Fibroblast of mammary gland (primary cell): ENCODE measurements at regions not wholly inside any gene's neighbourhood (a gene's known extent, or its start where the extent isn't known, plus 50 kb on each side); places are given as distances from the start of the nearest gene placed in this dataset.

Experiments
- DNase-seq: peaks from one replicate; pipeline ENCODE4 v3.0.0-alpha.2; 2010; ENCODE audit warnings: low read depth
- H3K4me3 ChIP-seq: 2 replicates; pipeline ENCODE4 v1.5.1; 2011; ENCODE audit warnings: low read depth, mild to moderate bottlenecking, low read length, moderate library complexity; ENCODE audit not compliant: control insufficient read depth
- TF ChIP-seq, protein P1 (sequence below): conservative IDR thresholded peaks from 2 replicates; pipeline ENCODE4 v1.5.1; 2011; ENCODE audit warnings: low read depth, low read length, inconsistent platforms; ENCODE audit not compliant: control insufficient read depth, insufficient read depth

DNA sequence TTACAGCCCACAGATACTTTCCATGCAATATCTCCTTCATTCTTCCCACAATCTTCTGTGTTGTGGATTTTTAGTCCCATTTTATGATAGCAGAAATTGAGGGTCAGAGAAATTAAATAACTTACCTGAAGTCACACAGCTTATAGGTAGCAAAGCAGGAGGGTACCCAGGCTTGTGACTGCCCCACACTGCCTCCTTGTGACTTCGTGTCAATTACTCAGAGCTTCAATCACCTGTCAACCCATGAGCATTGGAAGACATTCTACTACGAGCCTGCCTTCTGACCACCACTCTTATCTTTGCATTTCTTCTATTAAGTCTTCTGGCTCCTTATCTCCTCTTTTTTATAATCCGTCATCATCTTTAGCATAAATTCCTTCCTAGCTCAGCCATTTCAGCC, 71.6 kb upstream of the NRSN1 start:
- no peak overlapping the region for H3K4me3 ChIP-seq
- TF ChIP-seq, protein P1, sequence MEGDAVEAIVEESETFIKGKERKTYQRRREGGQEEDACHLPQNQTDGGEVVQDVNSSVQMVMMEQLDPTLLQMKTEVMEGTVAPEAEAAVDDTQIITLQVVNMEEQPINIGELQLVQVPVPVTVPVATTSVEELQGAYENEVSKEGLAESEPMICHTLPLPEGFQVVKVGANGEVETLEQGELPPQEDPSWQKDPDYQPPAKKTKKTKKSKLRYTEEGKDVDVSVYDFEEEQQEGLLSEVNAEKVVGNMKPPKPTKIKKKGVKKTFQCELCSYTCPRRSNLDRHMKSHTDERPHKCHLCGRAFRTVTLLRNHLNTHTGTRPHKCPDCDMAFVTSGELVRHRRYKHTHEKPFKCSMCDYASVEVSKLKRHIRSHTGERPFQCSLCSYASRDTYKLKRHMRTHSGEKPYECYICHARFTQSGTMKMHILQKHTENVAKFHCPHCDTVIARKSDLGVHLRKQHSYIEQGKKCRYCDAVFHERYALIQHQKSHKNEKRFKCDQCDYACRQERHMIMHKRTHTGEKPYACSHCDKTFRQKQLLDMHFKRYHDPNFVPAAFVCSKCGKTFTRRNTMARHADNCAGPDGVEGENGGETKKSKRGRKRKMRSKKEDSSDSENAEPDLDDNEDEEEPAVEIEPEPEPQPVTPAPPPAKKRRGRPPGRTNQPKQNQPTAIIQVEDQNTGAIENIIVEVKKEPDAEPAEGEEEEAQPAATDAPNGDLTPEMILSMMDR, result no peak
- no peak for DNase-seq

DNA sequence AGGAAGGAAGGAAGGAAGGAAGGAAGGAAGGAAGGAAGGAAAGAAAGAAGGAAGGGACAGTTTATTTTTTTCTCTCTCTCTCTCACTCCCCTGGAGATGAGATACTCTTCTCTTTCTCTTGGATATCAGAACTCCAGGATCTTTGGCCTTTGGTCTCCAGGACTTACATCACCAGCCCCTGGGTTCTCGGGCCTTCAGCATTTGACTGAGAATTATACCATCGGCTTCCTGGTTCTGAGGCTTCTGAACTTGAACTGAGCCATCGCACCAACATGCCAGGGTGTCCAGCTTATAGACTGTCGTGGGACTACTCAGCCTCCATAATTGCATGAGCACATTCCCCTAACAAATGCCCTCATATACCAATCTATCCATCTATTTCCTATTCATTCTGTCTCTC, 69.4 kb upstream of the NRSN1 start:
- no peak for DNase-seq

DNA sequence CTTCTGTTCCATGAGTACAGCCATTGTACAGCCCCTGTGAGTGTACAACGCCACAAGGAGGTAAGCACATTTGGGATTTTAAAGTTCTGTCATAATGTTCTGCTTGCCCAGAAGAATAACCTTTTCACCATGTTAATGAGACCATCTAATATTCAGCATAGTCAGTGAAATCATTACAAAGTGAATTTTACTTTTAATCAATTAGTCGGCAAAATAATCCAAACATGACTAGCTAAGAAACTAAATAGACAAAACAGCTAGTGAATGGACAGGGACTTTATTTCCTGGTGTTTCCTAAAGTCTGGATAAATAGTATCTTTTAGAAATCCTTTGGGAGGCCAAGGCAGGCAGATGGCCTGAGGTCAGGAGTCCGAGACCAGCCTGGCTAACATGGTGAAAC, 69.0 kb upstream of the NRSN1 start:
- TF ChIP-seq, protein P1, result no peak
- H3K4me3 ChIP-seq, result no peak overlapping the region
- DNase-seq, result no peak

More for the DNA sequence above, 69.4 kb upstream of the NRSN1 start:
- TF ChIP-seq, protein P1, result no peak
- no peak overlapping the region for H3K4me3 ChIP-seq

DNA sequence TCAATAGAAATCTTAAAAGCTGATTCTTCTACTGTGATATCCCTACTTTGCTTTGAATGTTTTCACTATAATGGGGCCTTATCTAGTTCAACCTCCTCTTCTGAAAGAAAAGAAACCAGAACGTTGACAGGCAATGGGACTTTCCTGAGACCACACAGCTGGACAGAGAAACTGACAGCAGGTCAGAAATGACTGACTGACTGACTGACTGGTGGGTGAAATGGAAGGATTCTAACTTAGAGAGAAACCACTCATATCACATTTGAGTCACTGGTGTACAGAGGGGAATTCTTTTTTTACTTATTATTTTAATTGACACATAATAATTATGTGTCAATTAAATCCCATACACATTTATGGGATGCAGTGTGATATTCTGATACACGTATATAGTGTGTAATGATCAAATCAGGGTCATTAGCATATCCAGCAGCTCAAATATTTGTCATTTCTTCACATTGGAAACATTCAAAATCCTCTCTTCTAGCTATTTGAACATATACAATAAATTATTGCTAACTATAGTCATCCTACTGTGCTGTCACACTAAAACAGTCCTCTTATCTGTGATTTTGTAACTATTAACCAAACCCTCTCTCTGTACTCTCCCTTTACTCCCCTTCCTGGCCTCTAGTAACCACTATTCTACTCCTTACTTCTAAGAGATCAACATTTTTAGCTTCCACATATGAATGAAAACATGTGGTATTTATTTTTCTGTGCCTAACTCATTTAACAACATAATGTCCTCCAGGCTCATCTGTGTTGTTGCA, 64.8 kb upstream of the NRSN1 start:
- TF ChIP-seq, protein P1, result no peak
- DNase-seq, result no peak
- H3K4me3 ChIP-seq, result no peak overlapping the region

DNA sequence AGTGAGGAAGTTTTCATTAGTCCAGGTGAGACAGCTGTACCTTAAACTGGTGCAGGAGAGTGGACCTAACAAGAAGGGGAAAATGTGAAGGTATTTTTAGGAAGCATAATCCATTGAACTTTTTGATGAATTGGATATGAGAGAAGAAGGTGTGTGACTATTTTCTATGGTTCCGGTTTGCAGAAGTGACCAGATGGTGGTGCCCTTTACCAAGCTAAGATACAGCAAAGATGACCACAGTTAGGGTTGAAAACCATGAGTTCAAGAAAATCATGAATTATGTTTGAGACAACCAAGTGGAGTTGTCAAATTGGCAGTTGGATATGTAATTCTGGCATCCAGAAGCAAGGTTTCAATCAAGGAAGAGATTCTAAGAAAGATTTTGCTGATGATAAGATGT, 61.9 kb upstream of the NRSN1 start:
- H3K4me3 ChIP-seq, result no peak overlapping the region
- TF ChIP-seq, protein P1, result peak; percentile 49
- peak; percentile 50 for DNase-seq

DNA sequence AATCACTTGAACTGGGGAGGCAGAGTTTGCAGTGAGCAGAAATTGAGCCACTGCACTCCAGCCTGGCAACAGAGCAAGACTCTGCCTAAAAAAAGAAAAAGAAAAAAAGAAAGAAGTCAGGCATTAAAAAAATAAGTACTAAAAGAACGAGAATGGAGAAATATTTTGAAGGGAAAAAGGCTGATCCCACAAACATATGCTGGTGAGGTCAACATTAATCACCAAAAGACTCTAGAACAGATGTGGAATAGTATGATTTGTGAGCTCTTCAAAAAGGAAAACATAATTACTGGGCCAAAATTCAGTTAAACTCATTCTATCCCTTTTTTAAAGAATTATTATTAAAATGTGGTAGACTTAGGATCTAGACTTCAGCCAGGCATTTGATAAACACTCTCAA, 61.2 kb upstream of the NRSN1 start:
- no peak overlapping the region for H3K4me3 ChIP-seq
- peak; percentile 43 for DNase-seq
- TF ChIP-seq, protein P1, result no peak
